GM10266 (cell line): ENCODE measurements at regions not wholly inside any gene's neighbourhood (a gene's known extent, or its start where the extent isn't known, plus 50 kb on each side); places are given as distances from the start of the nearest gene placed in this dataset.
"Not testable (repeated sequence)": the region's sequence is repeated elsewhere in the genome, so short reads cannot be mapped to it uniquely, and the experiment has no call there.

Experiments used
- DNase-seq: peaks from one replicate; pipeline ENCODE4 v3.0.0; 2012; ENCODE audit errors: extremely low spot score
- TF ChIP-seq, protein P1 (sequence below): IDR thresholded peaks from 2 replicates; pipeline ENCODE4 v1.5.1; 2012; ENCODE audit warnings: mild to moderate bottlenecking, low read depth; ENCODE audit not compliant: control insufficient read depth, insufficient read depth; ENCODE audit errors: missing control alignments

DNA sequence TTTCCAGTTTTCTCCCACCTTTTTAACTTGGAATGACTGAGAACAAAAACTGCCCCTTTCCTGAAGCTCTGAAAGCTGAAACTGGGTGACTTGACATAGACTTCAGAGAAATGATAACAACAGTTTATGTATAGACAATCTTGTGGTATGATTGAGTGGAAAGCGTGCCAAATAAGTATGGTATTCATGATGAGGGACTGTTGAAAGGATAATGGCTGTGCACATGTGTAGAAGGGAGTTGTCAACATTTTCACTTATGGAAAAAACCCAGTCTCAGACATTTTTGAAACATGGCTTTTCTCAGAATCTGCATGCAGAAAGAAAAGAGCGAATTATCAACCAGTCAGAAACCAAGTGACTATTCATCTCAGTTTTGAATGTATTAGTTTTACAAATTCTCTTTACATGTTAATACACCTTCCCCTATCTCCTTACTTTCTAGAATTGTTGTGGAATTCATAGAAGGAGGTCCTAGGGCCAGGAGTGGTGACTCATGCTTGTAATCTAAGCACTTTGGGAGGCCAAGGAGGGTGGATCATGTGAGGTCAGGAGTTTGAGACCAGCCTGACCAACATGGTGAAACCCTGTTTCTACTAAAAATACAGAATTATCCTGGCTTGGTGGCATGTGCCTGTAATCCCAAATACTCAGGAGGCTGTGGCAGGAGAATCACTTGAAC, 261.2 kb downstream of the S1PR1 start:
- TF ChIP-seq, protein P1, sequence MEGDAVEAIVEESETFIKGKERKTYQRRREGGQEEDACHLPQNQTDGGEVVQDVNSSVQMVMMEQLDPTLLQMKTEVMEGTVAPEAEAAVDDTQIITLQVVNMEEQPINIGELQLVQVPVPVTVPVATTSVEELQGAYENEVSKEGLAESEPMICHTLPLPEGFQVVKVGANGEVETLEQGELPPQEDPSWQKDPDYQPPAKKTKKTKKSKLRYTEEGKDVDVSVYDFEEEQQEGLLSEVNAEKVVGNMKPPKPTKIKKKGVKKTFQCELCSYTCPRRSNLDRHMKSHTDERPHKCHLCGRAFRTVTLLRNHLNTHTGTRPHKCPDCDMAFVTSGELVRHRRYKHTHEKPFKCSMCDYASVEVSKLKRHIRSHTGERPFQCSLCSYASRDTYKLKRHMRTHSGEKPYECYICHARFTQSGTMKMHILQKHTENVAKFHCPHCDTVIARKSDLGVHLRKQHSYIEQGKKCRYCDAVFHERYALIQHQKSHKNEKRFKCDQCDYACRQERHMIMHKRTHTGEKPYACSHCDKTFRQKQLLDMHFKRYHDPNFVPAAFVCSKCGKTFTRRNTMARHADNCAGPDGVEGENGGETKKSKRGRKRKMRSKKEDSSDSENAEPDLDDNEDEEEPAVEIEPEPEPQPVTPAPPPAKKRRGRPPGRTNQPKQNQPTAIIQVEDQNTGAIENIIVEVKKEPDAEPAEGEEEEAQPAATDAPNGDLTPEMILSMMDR = no peak
- no peak for DNase-seq

DNA sequence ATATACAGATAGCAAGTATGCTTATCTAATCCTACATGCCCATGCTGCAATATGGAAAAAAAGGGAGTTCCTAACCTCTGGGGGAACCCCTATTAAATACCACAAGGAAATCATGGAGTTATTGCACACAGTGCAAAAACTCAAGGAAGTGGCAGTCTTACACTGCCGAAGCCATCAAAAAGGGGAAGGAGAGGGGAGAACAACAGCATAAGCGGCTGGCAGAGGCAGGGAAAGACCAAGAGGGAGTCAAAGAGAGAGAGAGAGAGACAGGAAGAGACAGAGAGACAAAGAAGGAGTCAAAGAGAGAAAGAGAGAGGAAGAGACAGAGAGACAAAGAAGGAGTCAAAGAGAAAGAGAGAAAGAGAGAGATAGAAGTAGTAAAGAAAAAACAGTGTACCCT, 267.3 kb downstream of the S1PR1 start:
- DNase-seq = not testable (repeated sequence)

DNA sequence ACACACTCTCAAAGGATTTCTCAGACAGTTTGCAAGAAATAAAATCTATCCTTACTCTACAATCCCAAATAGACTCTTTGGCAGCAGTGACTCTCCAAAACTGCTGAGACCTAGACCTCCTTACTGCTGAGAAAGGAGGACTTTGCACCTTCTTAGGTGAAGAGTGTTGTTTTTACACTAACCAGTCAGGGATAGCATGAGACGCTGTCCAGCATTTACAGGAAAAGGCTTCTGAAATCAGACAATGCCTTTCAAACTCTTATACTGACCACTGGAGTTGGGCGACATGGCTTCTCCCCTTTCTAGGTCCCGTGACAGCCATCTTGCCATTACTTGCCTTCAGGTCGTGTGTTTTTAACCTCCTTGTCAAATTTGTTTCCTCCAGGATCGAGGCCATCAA, 268.4 kb downstream of the S1PR1 start:
- not testable (repeated sequence) for DNase-seq

DNA sequence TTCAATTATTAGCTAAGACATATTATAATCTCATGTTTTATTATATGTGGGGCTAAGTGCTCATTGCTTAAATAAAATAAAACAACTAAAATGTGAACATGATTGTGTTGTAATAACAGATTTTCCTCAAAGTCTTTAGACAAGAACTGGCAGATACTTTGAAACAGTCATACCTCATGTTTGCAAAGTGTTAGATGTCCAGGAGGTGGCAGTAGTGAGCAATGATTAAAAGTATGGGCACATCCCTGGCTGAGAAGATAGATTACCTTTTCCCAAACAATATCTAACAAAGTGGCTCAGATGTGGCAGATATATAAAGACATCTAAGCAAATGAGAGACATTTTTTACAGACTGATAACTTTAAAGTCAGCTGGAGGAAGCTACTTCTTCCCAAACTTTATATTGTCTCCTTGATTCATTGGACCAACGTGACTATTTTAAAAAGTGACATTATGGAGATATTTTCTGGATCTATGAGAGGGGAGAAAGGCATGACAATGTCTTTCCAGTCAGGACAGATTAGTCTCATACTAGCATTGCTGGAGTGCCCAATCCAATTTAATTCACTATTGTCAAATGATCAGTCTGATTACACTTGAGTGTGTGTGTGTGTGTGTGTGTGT, 269.8 kb downstream of the S1PR1 start:
- DNase-seq = peak; percentile 45
- TF ChIP-seq, protein P1 = peak; percentile 72

DNA sequence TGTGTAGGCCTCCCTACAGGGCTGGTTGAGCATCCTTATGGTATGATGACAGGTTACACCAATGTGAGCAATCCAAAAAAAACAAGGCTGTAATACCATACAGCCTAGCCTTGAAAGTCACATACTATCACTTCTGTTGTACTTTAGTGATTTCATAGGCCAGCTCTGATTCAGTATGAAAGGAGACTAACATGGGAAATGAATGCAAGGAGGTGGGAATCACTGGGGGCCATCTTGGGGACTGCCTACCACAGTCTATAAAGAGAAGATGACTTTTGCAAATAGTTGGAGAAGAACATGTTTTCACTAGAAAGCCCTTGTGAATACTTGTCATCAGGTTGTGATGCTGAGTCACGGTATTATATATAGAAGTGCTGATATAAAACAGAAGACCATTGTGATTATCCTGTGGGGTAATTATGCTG, 270.7 kb downstream of the S1PR1 start:
- TF ChIP-seq, protein P1 = no peak

DNA sequence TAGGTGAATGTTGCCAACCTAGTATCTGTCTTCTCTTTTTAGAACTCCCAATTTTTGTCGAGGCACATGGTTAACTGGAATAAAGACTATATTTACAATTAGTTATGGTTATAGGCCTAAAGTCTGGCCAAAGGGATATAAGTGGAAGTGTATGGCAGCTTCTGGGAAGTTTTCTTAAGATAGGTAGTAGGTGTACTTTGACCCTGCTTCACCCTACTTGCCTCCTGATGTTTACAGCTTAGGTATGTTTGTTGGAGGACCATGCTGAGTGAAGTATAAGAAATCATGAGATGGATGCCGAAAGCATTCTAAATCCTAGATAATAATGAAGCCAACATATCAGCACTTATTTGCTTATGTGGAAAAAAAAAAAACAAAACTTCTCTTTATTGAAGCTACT, 272.1 kb downstream of the S1PR1 start:
- no peak for DNase-seq
- TF ChIP-seq, protein P1 = no peak

More for the DNA sequence above, 270.7 kb downstream of the S1PR1 start:
- no peak for DNase-seq

DNA sequence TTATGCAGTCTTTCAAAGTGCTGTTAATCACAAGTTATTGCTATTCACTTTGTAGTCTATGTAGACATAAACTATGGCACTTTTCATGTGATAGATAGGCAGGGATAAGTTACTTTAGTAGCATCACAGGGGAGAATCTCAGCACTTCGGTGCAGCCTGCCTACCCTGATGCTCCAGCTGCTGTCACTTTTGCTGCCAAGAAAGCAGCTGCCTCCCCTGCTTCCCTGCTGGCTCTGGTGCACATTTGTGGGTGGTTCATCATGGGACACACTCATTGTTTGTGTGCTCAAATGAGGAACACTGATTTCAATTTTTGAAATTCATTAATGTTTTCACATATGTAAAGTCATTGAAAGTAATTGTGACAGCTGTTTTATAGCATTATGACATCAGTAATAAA, 272.6 kb downstream of the S1PR1 start:
- no peak for DNase-seq
- TF ChIP-seq, protein P1 = no peak

DNA sequence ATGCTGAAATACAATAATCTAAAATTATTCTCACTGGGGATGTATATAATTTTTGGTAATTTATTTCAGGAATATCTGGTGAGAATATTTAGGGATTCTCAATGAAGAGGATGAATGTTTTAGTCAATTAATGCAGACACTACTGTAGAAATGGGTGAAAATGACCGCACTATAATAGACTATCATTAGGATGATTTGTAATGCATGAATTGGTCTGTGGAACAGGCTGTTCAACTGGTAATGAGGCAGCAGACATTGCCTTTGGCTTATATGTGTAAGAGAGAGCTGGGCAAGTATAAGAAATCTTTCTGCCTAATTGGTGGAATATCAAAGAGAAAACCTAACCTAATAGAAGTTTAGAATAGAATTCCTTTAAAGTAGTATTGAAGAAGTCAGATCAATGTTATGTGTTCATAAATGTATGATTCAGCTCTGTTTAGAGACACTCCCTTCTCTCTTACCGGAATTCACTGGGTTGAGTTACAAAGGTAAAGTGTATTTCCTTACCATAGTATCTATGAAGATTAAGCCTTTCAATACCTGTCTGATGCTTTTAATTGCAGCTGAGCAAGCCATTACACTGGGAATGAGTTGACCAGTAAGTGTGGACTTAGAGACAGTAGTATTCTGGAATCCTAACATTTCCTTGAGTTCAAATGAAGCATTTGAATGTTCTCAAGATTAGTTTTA, 274.5 kb downstream of the S1PR1 start:
- no peak for DNase-seq
- TF ChIP-seq, protein P1 = no peak
